WI38 (cell line): ENCODE measurements at regions not wholly inside any gene's neighbourhood (a gene's known extent, or its start where the extent isn't known, plus 50 kb on each side); places are given as distances from the start of the nearest gene placed in this dataset.

Source experiments
- H3K4me3 ChIP-seq: 2 replicates; pipeline ENCODE4 v1.5.1; 2011; ENCODE audit warnings: low read depth, mild to moderate bottlenecking, control low read depth, low read length
- CTCF ChIP-seq: IDR thresholded peaks from 2 replicates; pipeline ENCODE4 v1.5.1; 2012; ENCODE audit warnings: low read depth, mild to moderate bottlenecking, control low read depth, low read length

- no peak for TF ChIP-seq CTCF
Measured at GRCh38 chr2:136448986-136449780, 316.2 kb upstream of the THSD7B start.

GRCh38 chr2:136448432-136448831, 316.9 kb upstream of the THSD7B start:
- no peak overlapping the region for H3K4me3 ChIP-seq
- TF ChIP-seq CTCF = no peak

More at GRCh38 chr2:136448986-136449780, 316.2 kb upstream of the THSD7B start:
- no peak overlapping the region for H3K4me3 ChIP-seq

GRCh38 chr2:136444323-136444722, 321.0 kb upstream of the THSD7B start:
- no peak overlapping the region for H3K4me3 ChIP-seq
- TF ChIP-seq CTCF = no peak

- no peak for TF ChIP-seq CTCF
- no peak overlapping the region for H3K4me3 ChIP-seq
Measured at GRCh38 chr2:136443661-136444060, 321.7 kb upstream of the THSD7B start.

- no peak overlapping the region for H3K4me3 ChIP-seq
- TF ChIP-seq CTCF = no peak
Measured at GRCh38 chr2:136441979-136442714, 323.2 kb upstream of the THSD7B start.

- TF ChIP-seq CTCF = no peak
- H3K4me3 ChIP-seq = no peak overlapping the region
Measured at GRCh38 chr2:136439064-136439676, 321.2 kb upstream of the CXCR4 start.

GRCh38 chr2:136437461-136437860, 319.5 kb upstream of the CXCR4 start:
- no peak overlapping the region for H3K4me3 ChIP-seq
- no peak for TF ChIP-seq CTCF
